ENCODE measurements at regions not wholly inside any gene's neighbourhood (a gene's known extent, or its start where the extent isn't known, plus 50 kb on each side); places are given as distances from the start of the nearest gene placed in this dataset.

DNA sequence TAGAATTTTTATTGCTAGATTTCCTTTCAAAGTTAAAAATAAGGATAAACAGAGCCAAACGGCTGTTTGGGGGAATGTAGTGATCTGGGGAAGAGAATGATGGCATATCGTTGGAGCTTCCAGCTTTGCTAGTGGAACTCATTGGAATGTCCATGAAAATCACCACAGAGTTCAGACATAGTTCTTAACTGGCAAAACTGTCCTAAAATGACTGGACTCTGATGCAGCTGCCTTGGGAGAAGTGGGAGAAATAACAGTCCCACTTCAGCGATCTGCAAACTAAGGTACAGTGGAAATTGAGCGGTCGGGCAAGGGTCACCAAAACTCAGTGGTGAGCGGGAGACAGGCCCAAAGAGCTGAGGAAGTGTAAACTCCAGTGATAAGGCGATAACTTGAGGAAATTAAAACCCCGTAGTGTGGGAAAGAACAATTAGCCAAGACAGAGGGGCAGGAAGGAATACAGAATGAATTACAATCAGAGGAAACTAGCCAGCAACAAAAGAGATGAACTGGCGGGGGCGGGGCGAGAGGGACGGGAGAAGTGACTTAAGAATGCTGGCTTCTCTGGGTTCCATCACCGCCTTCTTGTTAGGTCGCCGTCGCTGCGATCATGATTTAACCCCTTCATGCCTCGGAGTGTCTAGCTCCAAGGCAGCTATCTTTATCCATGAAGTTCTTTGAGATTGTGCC, 89.8 kb upstream of the ARHGAP29 start (continued):
- TF ChIP-seq, protein P1, sequence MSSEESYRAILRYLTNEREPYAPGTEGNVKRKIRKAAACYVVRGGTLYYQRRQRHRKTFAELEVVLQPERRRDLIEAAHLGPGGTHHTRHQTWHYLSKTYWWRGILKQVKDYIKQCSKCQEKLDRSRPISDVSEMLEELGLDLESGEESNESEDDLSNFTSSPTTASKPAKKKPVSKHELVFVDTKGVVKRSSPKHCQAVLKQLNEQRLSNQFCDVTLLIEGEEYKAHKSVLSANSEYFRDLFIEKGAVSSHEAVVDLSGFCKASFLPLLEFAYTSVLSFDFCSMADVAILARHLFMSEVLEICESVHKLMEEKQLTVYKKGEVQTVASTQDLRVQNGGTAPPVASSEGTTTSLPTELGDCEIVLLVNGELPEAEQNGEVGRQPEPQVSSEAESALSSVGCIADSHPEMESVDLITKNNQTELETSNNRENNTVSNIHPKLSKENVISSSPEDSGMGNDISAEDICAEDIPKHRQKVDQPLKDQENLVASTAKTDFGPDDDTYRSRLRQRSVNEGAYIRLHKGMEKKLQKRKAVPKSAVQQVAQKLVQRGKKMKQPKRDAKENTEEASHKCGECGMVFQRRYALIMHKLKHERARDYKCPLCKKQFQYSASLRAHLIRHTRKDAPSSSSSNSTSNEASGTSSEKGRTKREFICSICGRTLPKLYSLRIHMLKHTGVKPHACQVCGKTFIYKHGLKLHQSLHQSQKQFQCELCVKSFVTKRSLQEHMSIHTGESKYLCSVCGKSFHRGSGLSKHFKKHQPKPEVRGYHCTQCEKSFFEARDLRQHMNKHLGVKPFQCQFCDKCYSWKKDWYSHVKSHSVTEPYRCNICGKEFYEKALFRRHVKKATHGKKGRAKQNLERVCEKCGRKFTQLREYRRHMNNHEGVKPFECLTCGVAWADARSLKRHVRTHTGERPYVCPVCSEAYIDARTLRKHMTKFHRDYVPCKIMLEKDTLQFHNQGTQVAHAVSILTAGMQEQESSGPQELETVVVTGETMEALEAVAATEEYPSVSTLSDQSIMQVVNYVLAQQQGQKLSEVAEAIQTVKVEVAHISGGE (tag by site-specific recombination; conservative IDR thresholded peaks at IDR 0.05; ENCODE audit: low read depth) = no peak
- TF ChIP-seq ZFHX2 (tag by site-specific recombination; conservative IDR thresholded peaks at IDR 0.05) (peak; percentile 34), ZFP41 (tag by site-specific recombination; IDR thresholded peaks at IDR 0.05; ENCODE audit: borderline replicate concordance) (no peak), ZNF501 (tag by site-specific recombination; IDR thresholded peaks at IDR 0.05) (0 out of 2 replicates have a peak, but pooled peaks have one; percentile 10), ZNF112 (tag by site-specific recombination; IDR thresholded peaks at IDR 0.05) (no peak), ZBTB17 (tag by site-specific recombination; IDR thresholded peaks at IDR 0.05) (peak; percentile 65), ZNF132 (tag by site-specific recombination; IDR thresholded peaks at IDR 0.05; ENCODE audit: borderline replicate concordance) (no peak), MZF1 (tag by site-specific recombination; IDR thresholded peaks at IDR 0.05; ENCODE audit: borderline replicate concordance) (no peak), SP7 (tag by site-specific recombination; IDR thresholded peaks at IDR 0.05) (no peak), ZNF23 (tag by site-specific recombination; IDR thresholded peaks at IDR 0.05; ENCODE audit: borderline replicate concordance) (no peak), ZSCAN30 (tag by site-specific recombination; IDR thresholded peaks at IDR 0.05) (no peak), TRIM28 (IDR thresholded peaks at IDR 0.05; ENCODE audit: borderline replicate concordance, low read length) (0 out of 2 replicates have a peak, but pooled peaks have one; percentile 54)
- TF ChIP-seq, protein P2, sequence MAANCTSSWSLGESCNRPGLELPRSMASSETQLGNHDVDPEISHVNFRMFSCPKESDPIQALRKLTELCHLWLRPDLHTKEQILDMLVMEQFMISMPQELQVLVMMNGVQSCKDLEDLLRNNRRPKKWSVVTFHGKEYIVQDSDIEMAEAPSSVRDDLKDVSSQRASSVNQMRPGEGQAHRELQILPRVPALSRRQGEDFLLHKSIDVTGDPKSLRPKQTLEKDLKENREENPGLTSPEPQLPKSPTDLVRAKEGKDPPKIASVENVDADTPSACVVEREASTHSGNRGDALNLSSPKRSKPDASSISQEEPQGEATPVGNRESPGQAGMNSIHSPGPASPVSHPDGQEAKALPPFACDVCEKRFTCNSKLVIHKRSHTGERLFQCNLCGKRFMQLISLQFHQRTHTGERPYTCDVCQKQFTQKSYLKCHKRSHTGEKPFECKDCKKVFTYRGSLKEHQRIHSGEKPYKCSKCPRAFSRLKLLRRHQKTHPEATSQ (tag by site-specific recombination; IDR thresholded peaks at IDR 0.05) = no peak
- TF ChIP-seq, protein P3, sequence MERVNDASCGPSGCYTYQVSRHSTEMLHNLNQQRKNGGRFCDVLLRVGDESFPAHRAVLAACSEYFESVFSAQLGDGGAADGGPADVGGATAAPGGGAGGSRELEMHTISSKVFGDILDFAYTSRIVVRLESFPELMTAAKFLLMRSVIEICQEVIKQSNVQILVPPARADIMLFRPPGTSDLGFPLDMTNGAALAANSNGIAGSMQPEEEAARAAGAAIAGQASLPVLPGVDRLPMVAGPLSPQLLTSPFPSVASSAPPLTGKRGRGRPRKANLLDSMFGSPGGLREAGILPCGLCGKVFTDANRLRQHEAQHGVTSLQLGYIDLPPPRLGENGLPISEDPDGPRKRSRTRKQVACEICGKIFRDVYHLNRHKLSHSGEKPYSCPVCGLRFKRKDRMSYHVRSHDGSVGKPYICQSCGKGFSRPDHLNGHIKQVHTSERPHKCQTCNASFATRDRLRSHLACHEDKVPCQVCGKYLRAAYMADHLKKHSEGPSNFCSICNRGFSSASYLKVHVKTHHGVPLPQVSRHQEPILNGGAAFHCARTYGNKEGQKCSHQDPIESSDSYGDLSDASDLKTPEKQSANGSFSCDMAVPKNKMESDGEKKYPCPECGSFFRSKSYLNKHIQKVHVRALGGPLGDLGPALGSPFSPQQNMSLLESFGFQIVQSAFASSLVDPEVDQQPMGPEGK (tag by site-specific recombination; IDR thresholded peaks at IDR 0.05) = 0 out of 2 replicates have a peak, but pooled peaks have one; percentile 28
- TF ChIP-seq, protein P4, sequence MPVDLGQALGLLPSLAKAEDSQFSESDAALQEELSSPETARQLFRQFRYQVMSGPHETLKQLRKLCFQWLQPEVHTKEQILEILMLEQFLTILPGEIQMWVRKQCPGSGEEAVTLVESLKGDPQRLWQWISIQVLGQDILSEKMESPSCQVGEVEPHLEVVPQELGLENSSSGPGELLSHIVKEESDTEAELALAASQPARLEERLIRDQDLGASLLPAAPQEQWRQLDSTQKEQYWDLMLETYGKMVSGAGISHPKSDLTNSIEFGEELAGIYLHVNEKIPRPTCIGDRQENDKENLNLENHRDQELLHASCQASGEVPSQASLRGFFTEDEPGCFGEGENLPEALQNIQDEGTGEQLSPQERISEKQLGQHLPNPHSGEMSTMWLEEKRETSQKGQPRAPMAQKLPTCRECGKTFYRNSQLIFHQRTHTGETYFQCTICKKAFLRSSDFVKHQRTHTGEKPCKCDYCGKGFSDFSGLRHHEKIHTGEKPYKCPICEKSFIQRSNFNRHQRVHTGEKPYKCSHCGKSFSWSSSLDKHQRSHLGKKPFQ (tag by site-specific recombination; IDR thresholded peaks at IDR 0.05) = no peak
- TF ChIP-seq, protein P5, sequence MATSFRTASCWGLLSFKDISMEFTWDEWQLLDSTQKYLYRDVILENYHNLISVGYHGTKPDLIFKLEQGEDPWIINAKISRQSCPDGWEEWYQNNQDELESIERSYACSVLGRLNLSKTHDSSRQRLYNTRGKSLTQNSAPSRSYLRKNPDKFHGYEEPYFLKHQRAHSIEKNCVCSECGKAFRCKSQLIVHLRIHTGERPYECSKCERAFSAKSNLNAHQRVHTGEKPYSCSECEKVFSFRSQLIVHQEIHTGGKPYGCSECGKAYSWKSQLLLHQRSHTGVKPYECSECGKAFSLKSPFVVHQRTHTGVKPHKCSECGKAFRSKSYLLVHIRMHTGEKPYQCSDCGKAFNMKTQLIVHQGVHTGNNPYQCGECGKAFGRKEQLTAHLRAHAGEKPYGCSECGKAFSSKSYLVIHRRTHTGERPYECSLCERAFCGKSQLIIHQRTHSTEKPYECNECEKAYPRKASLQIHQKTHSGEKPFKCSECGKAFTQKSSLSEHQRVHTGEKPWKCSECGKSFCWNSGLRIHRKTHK (tag by site-specific recombination; IDR thresholded peaks at IDR 0.05) = no peak

Measured in HEK293 (cell line).